A673 (cell line): ENCODE measurements at regions not wholly inside any gene's neighbourhood (a gene's known extent, or its start where the extent isn't known, plus 50 kb on each side); places are given as distances from the start of the nearest gene placed in this dataset.

ENCODE experiments used
- CTCF ChIP-seq: fragments of 300-800, 200-600 bp; sonication (generic); conservative IDR thresholded peaks from 2 replicates; pipeline ENCODE4 v1.5.1; 2017; ENCODE audit warnings: low read depth, mild to moderate bottlenecking, antibody characterized with exemption, low read length, moderate library complexity, mixed read lengths
- EZH2 ChIP-seq: fragments of 200-600 bp; sonication (generic); IDR thresholded peaks from 2 replicates; pipeline ENCODE4 v1.6.1; 2017; ENCODE audit warnings: borderline replicate concordance, low read depth, mild to moderate bottlenecking, mixed read lengths, antibody characterized with exemption, low read length; ENCODE audit not compliant: poor library complexity, severe bottlenecking

- TF ChIP-seq CTCF (no peak), EZH2 (no peak)
These were observed 269.8 kb upstream of the GRIA3 start for GRCh38 chrX:122914256-122914655.
